Endothelial cell of umbilical vein (primary cell): ENCODE measurements at regions not wholly inside any gene's neighbourhood (a gene's known extent, or its start where the extent isn't known, plus 50 kb on each side); places are given as distances from the start of the nearest gene placed in this dataset.

Source experiments
- BruUV-seq: library from RNA; stranded (reverse); fragments of 400-500 nt; replicated peaks from 2 replicates; lab custom pipeline; 2021; lab: Mats Ljungman, UMichigan
- CTCF ChIA-PET: fragments of 300-600, 350-600 bp; sonication (Branson Sonifier 250); formaldehyde crosslinking; loops from one replicate; lab custom pipeline; 2021; ENCODE audit warnings: antibody characterized with exemption, inconsistent platforms; lab: Charles Lee
- POLR2A ChIA-PET: fragments of 300-600, 350-600 bp; sonication (Branson Sonifier 250); formaldehyde crosslinking; loops from one replicate; lab custom pipeline; 2021; ENCODE audit warnings: antibody characterized with exemption, inconsistent platforms; lab: Charles Lee
- DNase-seq: peaks from one replicate; pipeline ENCODE4 v3.0.0-alpha.2; 2011; ENCODE audit warnings: low read depth, low spot score
- FAIRE-seq: peaks from 2 replicates; lab custom pipeline; 2011; peaks lifted over from hg19 to GRCh38; lab: Jason Lieb, UNC
- H2AFZ ChIP-seq: 2 replicates; pipeline ENCODE4 v1.6.0; 2012; ENCODE audit warnings: low read depth, low read length, control low read depth, inconsistent platforms
- H3K27ac ChIP-seq: 2 replicates; pipeline ENCODE4 v1.5.1; 2011; ENCODE audit warnings: low read depth, mild to moderate bottlenecking, control low read depth, low read length, moderate library complexity; ENCODE audit not compliant: insufficient read depth
- H3K27me3 ChIP-seq, 2 experiments: 2 replicates each; pipeline versions ENCODE4 v1.6.0 to v1.6.1; 2011; ENCODE audit warnings: low read length in 2 of 2, mixed read lengths in 1 of 2; ENCODE audit not compliant: control insufficient read depth in 2 of 2, insufficient read depth in 2 of 2
- H3K36me3 ChIP-seq, 2 experiments: 2 replicates in 1 of 2; 3 replicates in 1 of 2; pipeline ENCODE4 v1.5.1; 2011; ENCODE audit warnings: low read length in 2 of 2, mild to moderate bottlenecking in 1 of 2, moderate library complexity in 1 of 2; ENCODE audit not compliant: control insufficient read depth in 2 of 2, insufficient read depth in 2 of 2; ENCODE audit errors: extremely low read depth in 1 of 2
- H3K4me1 ChIP-seq: 3 replicates; pipeline ENCODE4 v1.5.1; 2011; ENCODE audit warnings: mild to moderate bottlenecking, low read length; ENCODE audit not compliant: control insufficient read depth, insufficient read depth; ENCODE audit errors: extremely low read depth
- H3K4me2 ChIP-seq: 2 replicates; pipeline ENCODE4 v1.6.1; 2011; ENCODE audit warnings: low read length, control low read depth, mixed read lengths; ENCODE audit not compliant: insufficient read depth
- H3K4me3 ChIP-seq, 3 experiments: fragments of 200-600 bp in 1 of 3; sonication (generic), shearing (Covaris generic) in 1 of 3; replicated peaks in 1 of 3; 2 replicates each; pipeline ENCODE4 v1.5.1; 2011 to 2016; ENCODE audit warnings: control low read depth in 3 of 3, low read length in 3 of 3, mild to moderate bottlenecking in 2 of 3, inconsistent platforms in 1 of 3, low read depth in 1 of 3, moderate library complexity in 1 of 3; ENCODE audit not compliant: insufficient read depth in 1 of 3
- H3K79me2 ChIP-seq: 2 replicates; pipeline ENCODE4 v1.6.0; 2012; ENCODE audit warnings: low read length, inconsistent platforms; ENCODE audit not compliant: control insufficient read depth, insufficient read depth
- H3K9ac ChIP-seq: replicated peaks from 2 replicates; pipeline ENCODE3; 2011; ENCODE audit warnings: low read length, control low read depth; ENCODE audit not compliant: insufficient read depth; ENCODE audit errors: extremely low read depth
- H3K9me1 ChIP-seq: replicated peaks from 3 replicates; pipeline ENCODE4 v1.6.0; 2011; ENCODE audit warnings: mild to moderate bottlenecking, low read length; ENCODE audit not compliant: control insufficient read depth, insufficient read depth; ENCODE audit errors: extremely low read depth
- H3K9me3 ChIP-seq: replicated peaks from 2 replicates; pipeline ENCODE4 v1.5.1; 2012; ENCODE audit warnings: low read length, inconsistent platforms; ENCODE audit not compliant: control insufficient read depth, insufficient read depth
- H4K20me1 ChIP-seq: replicated peaks from 2 replicates; pipeline ENCODE3; 2011; ENCODE audit warnings: mild to moderate bottlenecking, low read length; ENCODE audit not compliant: control insufficient read depth, insufficient read depth; ENCODE audit errors: extremely low read depth
- EZH2 ChIP-seq: IDR thresholded peaks from 2 replicates; pipeline ENCODE4 v1.6.1; 2012; ENCODE audit warnings: borderline replicate concordance, low read depth, mild to moderate bottlenecking, moderate library complexity, low read length, inconsistent platforms; ENCODE audit not compliant: severe bottlenecking
- FOS ChIP-seq: IDR thresholded peaks from 2 replicates; pipeline ENCODE4 v1.6.1; 2011; ENCODE audit warnings: mild to moderate bottlenecking, low read length, moderate library complexity, borderline replicate concordance; ENCODE audit not compliant: insufficient read depth
- GATA2 ChIP-seq: IDR thresholded peaks from 2 replicates; pipeline ENCODE4 v1.7.0; 2011; ENCODE audit warnings: low read depth, mild to moderate bottlenecking, moderate library complexity, mixed read lengths, low read length; ENCODE audit not compliant: insufficient read length, insufficient read depth
- JUN ChIP-seq: IDR thresholded peaks from 2 replicates; pipeline ENCODE4 v1.6.1; 2011; ENCODE audit warnings: borderline replicate concordance, low read depth; ENCODE audit not compliant: insufficient read length, insufficient read depth
- MYC ChIP-seq: IDR thresholded peaks from one replicate; pipeline ENCODE4 v1.6.1; 2011; ENCODE audit warnings: mild to moderate bottlenecking, low read depth, low read length
- POLR2A ChIP-seq: IDR thresholded peaks from 2 replicates; pipeline ENCODE4 v1.6.1; 2012; ENCODE audit warnings: low read depth, mild to moderate bottlenecking, control low read depth, low read length
- POLR2AphosphoS5 ChIP-seq: IDR thresholded peaks from 2 replicates; pipeline ENCODE4 v1.6.1; 2012; ENCODE audit warnings: low read depth, mild to moderate bottlenecking, control low read depth, low read length, moderate library complexity; ENCODE audit not compliant: insufficient read depth
- dilution Hi-C: fragments of 300-500 bp; cut with MboI; formaldehyde crosslinking; loops from one replicate; pipeline ENCODE4 v1.15.0; 2019; ENCODE audit warnings: low sequenced_read_pairs; ENCODE audit not compliant: extremely low pct_ligation_motif_present
- intact Hi-C: fragments of 100-400 bp; cut with micrococcal nuclease; formaldehyde crosslinking; loops from one replicate; pipeline ENCODE4 v1.10.0; 2022
- TF ChIP-seq, protein P1 (sequence below), 2 donors: IDR thresholded peaks; 1 replicate in 1 of 2; 2 replicates in 1 of 2; pipeline ENCODE4 v1.5.1; 2011; ENCODE audit warnings: low read length in 2 of 2, mild to moderate bottlenecking in 2 of 2, moderate library complexity in 2 of 2, control low read depth in 1 of 2, inconsistent platforms in 1 of 2, low read depth in 1 of 2; ENCODE audit not compliant: insufficient read depth in 1 of 2; ENCODE audit errors: extremely low read depth in 1 of 2
- TF ChIP-seq, protein P2 (sequence below): IDR thresholded peaks from 2 replicates; pipeline ENCODE4 v1.6.1; 2011; ENCODE audit not compliant: insufficient read depth, insufficient read length

DNA sequence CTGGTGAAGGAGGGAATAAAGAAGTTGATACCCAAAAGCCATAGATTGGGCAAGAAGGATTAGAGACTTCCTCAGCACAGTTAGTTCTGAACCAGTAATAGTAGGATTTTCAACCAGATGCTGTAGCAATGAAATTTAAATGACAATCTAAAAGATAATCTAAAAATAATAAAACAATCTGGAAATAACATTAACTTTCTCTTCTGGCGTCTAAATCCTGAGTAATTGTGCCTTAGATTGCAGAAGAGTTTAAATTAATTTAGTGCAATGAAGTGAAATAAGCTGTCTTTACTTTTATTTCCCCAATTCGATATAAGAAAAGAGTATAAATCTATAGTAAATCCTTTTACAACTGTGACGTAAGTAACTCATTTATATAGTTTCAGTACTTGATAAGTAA, 186.8 kb upstream of the DOK6 start:
- Histone ChIP-seq H3K4me1 (no peaks in the 10 kb centered on the region), H3K9me1 (no peaks in the 10 kb centered on the region), H3K79me2 (no peaks in the 10 kb centered on the region), H3K27me3 (no peaks in the 10 kb centered on the region), H3K9ac (no peak overlapping the region), H2AFZ (no peak overlapping the region), H3K4me2 (no peak overlapping the region), H3K4me3 (no peak overlapping the region), H3K9me3 (no peaks in the 10 kb centered on the region), H3K27ac (no peak overlapping the region), H3K36me3 (no peaks in the 10 kb centered on the region), H4K20me1 (no peaks in the 10 kb centered on the region)
- ChIA-PET POLR2A (no interaction called here), CTCF (no interaction called here)
- FAIRE-seq, result no peak
- no TSS peak for BruUV-seq
- intact Hi-C loops, result no loop called here
- TF ChIP-seq, protein P1, sequence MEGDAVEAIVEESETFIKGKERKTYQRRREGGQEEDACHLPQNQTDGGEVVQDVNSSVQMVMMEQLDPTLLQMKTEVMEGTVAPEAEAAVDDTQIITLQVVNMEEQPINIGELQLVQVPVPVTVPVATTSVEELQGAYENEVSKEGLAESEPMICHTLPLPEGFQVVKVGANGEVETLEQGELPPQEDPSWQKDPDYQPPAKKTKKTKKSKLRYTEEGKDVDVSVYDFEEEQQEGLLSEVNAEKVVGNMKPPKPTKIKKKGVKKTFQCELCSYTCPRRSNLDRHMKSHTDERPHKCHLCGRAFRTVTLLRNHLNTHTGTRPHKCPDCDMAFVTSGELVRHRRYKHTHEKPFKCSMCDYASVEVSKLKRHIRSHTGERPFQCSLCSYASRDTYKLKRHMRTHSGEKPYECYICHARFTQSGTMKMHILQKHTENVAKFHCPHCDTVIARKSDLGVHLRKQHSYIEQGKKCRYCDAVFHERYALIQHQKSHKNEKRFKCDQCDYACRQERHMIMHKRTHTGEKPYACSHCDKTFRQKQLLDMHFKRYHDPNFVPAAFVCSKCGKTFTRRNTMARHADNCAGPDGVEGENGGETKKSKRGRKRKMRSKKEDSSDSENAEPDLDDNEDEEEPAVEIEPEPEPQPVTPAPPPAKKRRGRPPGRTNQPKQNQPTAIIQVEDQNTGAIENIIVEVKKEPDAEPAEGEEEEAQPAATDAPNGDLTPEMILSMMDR (IDR thresholded peaks at IDR 0.05; ENCODE audit: extremely low read depth in 1 of 2, insufficient read depth in 1 of 2, low read depth in 1 of 2, low read length in 2 of 2), result no peak
- TF ChIP-seq EZH2, result no peak
- no peak for TF ChIP-seq FOS
- TF ChIP-seq, protein P2, sequence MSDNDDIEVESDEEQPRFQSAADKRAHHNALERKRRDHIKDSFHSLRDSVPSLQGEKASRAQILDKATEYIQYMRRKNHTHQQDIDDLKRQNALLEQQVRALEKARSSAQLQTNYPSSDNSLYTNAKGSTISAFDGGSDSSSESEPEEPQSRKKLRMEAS, result no peak
- no peak for TF ChIP-seq POLR2A
- TF ChIP-seq POLR2AphosphoS5, result no peak
- TF ChIP-seq GATA2, result no peak
- no peak for TF ChIP-seq MYC
- no peak for TF ChIP-seq JUN
- no peak for DNase-seq
- dilution Hi-C loops, result no loop called here
